HG03469 (cell line): ENCODE measurements at regions not wholly inside any gene's neighbourhood (a gene's known extent, or its start where the extent isn't known, plus 50 kb on each side); places are given as distances from the start of the nearest gene placed in this dataset.

ENCODE experiments used
- ATAC-seq: cut with Tn5 transposase; IDR thresholded peaks from one replicate; pipeline ENCODE4 v1.9.1; 2021; ENCODE audit warnings: mild to moderate bottlenecking, moderate library complexity, moderate number of reproducible peaks; ENCODE audit not compliant: unreplicated experiment

- ATAC-seq = no peak
Observed at GRCh38 chr11:28584992-28585391, 476.8 kb downstream of the METTL15 start.

- ATAC-seq = no peak
Observed at GRCh38 chr11:28582506-28582905, 474.3 kb downstream of the METTL15 start.

GRCh38 chr11:28581286-28582242 is 473.4 kb downstream of the METTL15 start:
- ATAC-seq = no peak

- no peak for ATAC-seq
Observed at GRCh38 chr11:28571371-28571770, 463.2 kb downstream of the METTL15 start.

GRCh38 chr11:28569106-28569505 is 460.9 kb downstream of the METTL15 start:
- ATAC-seq = no peak

GRCh38 chr11:28566339-28567089 is 458.3 kb downstream of the METTL15 start:
- ATAC-seq = no peak

- no peak for ATAC-seq
Observed at GRCh38 chr11:28559492-28559891, 451.3 kb downstream of the METTL15 start.

GRCh38 chr11:28547321-28547741 is 439.1 kb downstream of the METTL15 start:
- no peak for ATAC-seq

- no peak for ATAC-seq
Observed at GRCh38 chr11:28545536-28545935, 437.3 kb downstream of the METTL15 start.

- no peak for ATAC-seq
Observed at GRCh38 chr11:28542561-28542960, 434.4 kb downstream of the METTL15 start.

- no peak for ATAC-seq
Observed at GRCh38 chr11:28539239-28540030, 431.2 kb downstream of the METTL15 start.

GRCh38 chr11:28537822-28538221 is 429.6 kb downstream of the METTL15 start:
- no peak for ATAC-seq

GRCh38 chr11:28536504-28537267 is 428.5 kb downstream of the METTL15 start:
- ATAC-seq = no peak

- ATAC-seq = no peak
Observed at GRCh38 chr11:28535677-28536076, 427.5 kb downstream of the METTL15 start.

- no peak for ATAC-seq
Observed at GRCh38 chr11:28529540-28530410, 421.6 kb downstream of the METTL15 start.

GRCh38 chr11:28529046-28529445 is 420.9 kb downstream of the METTL15 start:
- no peak for ATAC-seq

GRCh38 chr11:28528217-28528616 is 420.0 kb downstream of the METTL15 start:
- no peak for ATAC-seq

- ATAC-seq = no peak
Observed at GRCh38 chr11:28526406-28526751, 418.2 kb downstream of the METTL15 start.

- ATAC-seq = no peak
Observed at GRCh38 chr11:28525636-28526405, 417.6 kb downstream of the METTL15 start.
